ENCODE measurements at regions not wholly inside any gene's neighbourhood (a gene's known extent, or its start where the extent isn't known, plus 50 kb on each side); places are given as distances from the start of the nearest gene placed in this dataset.

GRCh38 chr2:8256905-8257304, 425.0 kb upstream of the ID2 start:
- Histone ChIP-seq H3K36me3 (ENCODE audit: control insufficient read depth, insufficient read depth, low read length) (no peaks in the 10 kb centered on the region), H3K4me1 (ENCODE audit: control insufficient read depth, insufficient read depth, low read length, poor library complexity, severe bottlenecking) (peaks cover 22% of the 10 kb centered on the region), H3K9me3 (ENCODE audit: control insufficient read depth, low read length) (no peaks in the 10 kb centered on the region), H3K27ac (ENCODE audit: low read depth, low read length, severe bottlenecking) (no peak overlapping the region), H3K4me3 (ENCODE audit: extremely low read depth, insufficient read depth, low read length, poor library complexity, severe bottlenecking) (no peak overlapping the region)
- WGBS, 2 experiments (ENCODE audit: insufficient coverage in 2 of 2) = 83 to 84% methylated on average over 3 to 4 of the region's 6 CpGs

GRCh38 chr2:8257502-8257901, 424.4 kb upstream of the ID2 start:
- no peak overlapping the region for H3K4me3 ChIP-seq (ENCODE audit: extremely low read depth, insufficient read depth, low read length, poor library complexity, severe bottlenecking)
- H3K36me3 ChIP-seq (ENCODE audit: control insufficient read depth, insufficient read depth, low read length) = no peaks in the 10 kb centered on the region
- WGBS, 2 experiments (ENCODE audit: insufficient coverage in 2 of 2) = 51% methylated on average over 2 of the region's 4 CpGs; no CpG with 5 or more reads in 1 of the 2 experiments
- H3K27ac ChIP-seq (ENCODE audit: low read depth, low read length, severe bottlenecking) = no peak overlapping the region
- no peaks in the 10 kb centered on the region for H3K9me3 ChIP-seq (ENCODE audit: control insufficient read depth, low read length)
- peaks cover 22% of the 10 kb centered on the region for H3K4me1 ChIP-seq (ENCODE audit: control insufficient read depth, insufficient read depth, low read length, poor library complexity, severe bottlenecking)

GRCh38 chr2:8258406-8258805, 423.4 kb upstream of the ID2 start:
- Histone ChIP-seq H3K4me1 (ENCODE audit: control insufficient read depth, insufficient read depth, low read length, poor library complexity, severe bottlenecking) (peaks cover 22% of the 10 kb centered on the region), H3K27ac (ENCODE audit: low read depth, low read length, severe bottlenecking) (no peak overlapping the region), H3K36me3 (ENCODE audit: control insufficient read depth, insufficient read depth, low read length) (no peaks in the 10 kb centered on the region), H3K4me3 (ENCODE audit: extremely low read depth, insufficient read depth, low read length, poor library complexity, severe bottlenecking) (no peak overlapping the region), H3K9me3 (ENCODE audit: control insufficient read depth, low read length) (no peaks in the 10 kb centered on the region)
- WGBS, 2 experiments (ENCODE audit: insufficient coverage in 2 of 2) = 77 to 100% methylated on average over 1 to 2 of the region's 4 CpGs

GRCh38 chr2:8259106-8259840, 422.6 kb upstream of the ID2 start:
- no peaks in the 10 kb centered on the region for H3K36me3 ChIP-seq (ENCODE audit: control insufficient read depth, insufficient read depth, low read length)
- peaks cover 23% of the 10 kb centered on the region for H3K4me1 ChIP-seq (ENCODE audit: control insufficient read depth, insufficient read depth, low read length, poor library complexity, severe bottlenecking)
- H3K9me3 ChIP-seq (ENCODE audit: control insufficient read depth, low read length) = no peaks in the 10 kb centered on the region
- WGBS, 2 experiments (ENCODE audit: insufficient coverage in 2 of 2) = 90 to 92% methylated on average over 3 to 4 of the region's 4 CpGs
- H3K27ac ChIP-seq (ENCODE audit: low read depth, low read length, severe bottlenecking) = no peak overlapping the region
- H3K4me3 ChIP-seq (ENCODE audit: extremely low read depth, insufficient read depth, low read length, poor library complexity, severe bottlenecking) = no peak overlapping the region

GRCh38 chr2:8259841-8260178, 422.0 kb upstream of the ID2 start:
- H3K36me3 ChIP-seq (ENCODE audit: control insufficient read depth, insufficient read depth, low read length) = no peaks in the 10 kb centered on the region
- H3K9me3 ChIP-seq (ENCODE audit: control insufficient read depth, low read length) = no peaks in the 10 kb centered on the region
- no peak overlapping the region for H3K4me3 ChIP-seq (ENCODE audit: extremely low read depth, insufficient read depth, low read length, poor library complexity, severe bottlenecking)
- H3K4me1 ChIP-seq (ENCODE audit: control insufficient read depth, insufficient read depth, low read length, poor library complexity, severe bottlenecking) = peaks cover 21% of the 10 kb centered on the region
- H3K27ac ChIP-seq (ENCODE audit: low read depth, low read length, severe bottlenecking) = no peak overlapping the region
- WGBS, 2 experiments (ENCODE audit: insufficient coverage in 2 of 2) = 90 to 100% methylated on average over 1 to 2 of the region's 5 CpGs

GRCh38 chr2:8260213-8260612, 421.6 kb upstream of the ID2 start:
- H3K36me3 ChIP-seq (ENCODE audit: control insufficient read depth, insufficient read depth, low read length) = no peaks in the 10 kb centered on the region
- peaks cover 17% of the 10 kb centered on the region for H3K4me1 ChIP-seq (ENCODE audit: control insufficient read depth, insufficient read depth, low read length, poor library complexity, severe bottlenecking)
- H3K27ac ChIP-seq (ENCODE audit: low read depth, low read length, severe bottlenecking) = no peak overlapping the region
- H3K9me3 ChIP-seq (ENCODE audit: control insufficient read depth, low read length) = no peaks in the 10 kb centered on the region
- 74 to 84% methylated on average over 5 to 8 of the region's 11 CpGs for WGBS, 2 experiments (ENCODE audit: insufficient coverage in 2 of 2)
- no peak overlapping the region for H3K4me3 ChIP-seq (ENCODE audit: extremely low read depth, insufficient read depth, low read length, poor library complexity, severe bottlenecking)

- WGBS, 2 experiments (ENCODE audit: insufficient coverage in 2 of 2) = 28 to 60% methylated on average over 1 to 2 of the region's 4 CpGs
- no peaks in the 10 kb centered on the region for H3K36me3 ChIP-seq (ENCODE audit: control insufficient read depth, insufficient read depth, low read length)
- no peaks in the 10 kb centered on the region for H3K9me3 ChIP-seq (ENCODE audit: control insufficient read depth, low read length)
- no peak overlapping the region for H3K4me3 ChIP-seq (ENCODE audit: extremely low read depth, insufficient read depth, low read length, poor library complexity, severe bottlenecking)
- H3K27ac ChIP-seq (ENCODE audit: low read depth, low read length, severe bottlenecking) = no peak overlapping the region
- peaks cover 5% of the 10 kb centered on the region for H3K4me1 ChIP-seq (ENCODE audit: control insufficient read depth, insufficient read depth, low read length, poor library complexity, severe bottlenecking)
Observed at GRCh38 chr2:8263901-8264300, 418.0 kb upstream of the ID2 start.

GRCh38 chr2:8264981-8265380, 416.9 kb upstream of the ID2 start:
- no peaks in the 10 kb centered on the region for H3K36me3 ChIP-seq (ENCODE audit: control insufficient read depth, insufficient read depth, low read length)

GRCh38 chr2:8265476-8266226, 416.2 kb upstream of the ID2 start:
- Histone ChIP-seq H3K4me1 (ENCODE audit: control insufficient read depth, insufficient read depth, low read length, poor library complexity, severe bottlenecking) (peaks cover 5% of the 10 kb centered on the region), H3K4me3 (ENCODE audit: extremely low read depth, insufficient read depth, low read length, poor library complexity, severe bottlenecking) (no peak overlapping the region), H3K27ac (ENCODE audit: low read depth, low read length, severe bottlenecking) (no peak overlapping the region), H3K36me3 (ENCODE audit: control insufficient read depth, insufficient read depth, low read length) (no peaks in the 10 kb centered on the region), H3K9me3 (ENCODE audit: control insufficient read depth, low read length) (no peaks in the 10 kb centered on the region)
- 80 to 97% methylated on average over 3 to 4 of the region's 5 CpGs for WGBS, 2 experiments (ENCODE audit: insufficient coverage in 2 of 2)

More at GRCh38 chr2:8264981-8265380, 416.9 kb upstream of the ID2 start:
- Histone ChIP-seq H3K27ac (ENCODE audit: low read depth, low read length, severe bottlenecking) (no peak overlapping the region), H3K9me3 (ENCODE audit: control insufficient read depth, low read length) (no peaks in the 10 kb centered on the region), H3K4me3 (ENCODE audit: extremely low read depth, insufficient read depth, low read length, poor library complexity, severe bottlenecking) (no peak overlapping the region), H3K4me1 (ENCODE audit: control insufficient read depth, insufficient read depth, low read length, poor library complexity, severe bottlenecking) (peaks cover 5% of the 10 kb centered on the region)
- WGBS, 2 experiments (ENCODE audit: insufficient coverage in 2 of 2) = 100% methylated on average over 1 to 2 of the region's 3 CpGs

GRCh38 chr2:8266563-8266962, 415.3 kb upstream of the ID2 start:
- 83% methylated on average over 1 of the region's 3 CpGs; no CpG with 5 or more reads in 1 of the 2 experiments for WGBS, 2 experiments (ENCODE audit: insufficient coverage in 2 of 2)
- no peak overlapping the region for H3K4me3 ChIP-seq (ENCODE audit: extremely low read depth, insufficient read depth, low read length, poor library complexity, severe bottlenecking)
- no peaks in the 10 kb centered on the region for H3K36me3 ChIP-seq (ENCODE audit: control insufficient read depth, insufficient read depth, low read length)

GRCh38 chr2:8267048-8267447, 414.8 kb upstream of the ID2 start:
- H3K9me3 ChIP-seq (ENCODE audit: control insufficient read depth, low read length) = no peaks in the 10 kb centered on the region
- WGBS, 2 experiments (ENCODE audit: insufficient coverage in 2 of 2) = 87 to 97% methylated on average over 2 to 3 of the region's 3 CpGs
- H3K4me3 ChIP-seq (ENCODE audit: extremely low read depth, insufficient read depth, low read length, poor library complexity, severe bottlenecking) = no peak overlapping the region
- no peak overlapping the region for H3K27ac ChIP-seq (ENCODE audit: low read depth, low read length, severe bottlenecking)
- H3K36me3 ChIP-seq (ENCODE audit: control insufficient read depth, insufficient read depth, low read length) = no peaks in the 10 kb centered on the region
- H3K4me1 ChIP-seq (ENCODE audit: control insufficient read depth, insufficient read depth, low read length, poor library complexity, severe bottlenecking) = peaks cover 5% of the 10 kb centered on the region

More at GRCh38 chr2:8266563-8266962, 415.3 kb upstream of the ID2 start:
- Histone ChIP-seq H3K4me1 (ENCODE audit: control insufficient read depth, insufficient read depth, low read length, poor library complexity, severe bottlenecking) (peaks cover 5% of the 10 kb centered on the region), H3K9me3 (ENCODE audit: control insufficient read depth, low read length) (no peaks in the 10 kb centered on the region), H3K27ac (ENCODE audit: low read depth, low read length, severe bottlenecking) (no peak overlapping the region)

Measured in mesodermal cell (in vitro differentiated cells).